ENCODE measurements at regions not wholly inside any gene's neighbourhood (a gene's known extent, or its start where the extent isn't known, plus 50 kb on each side); places are given as distances from the start of the nearest gene placed in this dataset.
"Not testable (repeated sequence)": the region's sequence is repeated elsewhere in the genome, so short reads cannot be mapped to it uniquely, and the experiment has no call there.

DNA sequence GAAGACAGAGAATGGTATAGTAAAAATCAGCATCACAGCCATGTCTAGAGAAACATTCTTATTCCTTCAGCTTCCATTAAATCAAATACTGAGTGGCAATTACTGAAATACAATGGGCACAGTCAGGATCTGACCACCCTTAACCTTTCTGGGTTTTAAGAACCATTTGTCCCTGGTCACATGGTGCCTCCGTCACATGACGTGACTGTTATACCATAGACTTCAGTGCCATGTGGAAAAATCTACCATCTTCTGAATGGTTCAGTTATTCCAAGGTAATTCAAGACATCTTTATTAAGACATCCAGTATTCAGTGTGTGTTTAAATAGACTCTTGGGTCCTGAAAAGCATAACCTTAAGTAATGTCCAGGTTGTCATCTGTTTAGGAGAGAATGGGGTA is 553.1 kb upstream of the FLRT2 start:
- no peak for DNase-seq (ENCODE audit: low read depth in 1 of 2, low spot score in 1 of 2)

DNA sequence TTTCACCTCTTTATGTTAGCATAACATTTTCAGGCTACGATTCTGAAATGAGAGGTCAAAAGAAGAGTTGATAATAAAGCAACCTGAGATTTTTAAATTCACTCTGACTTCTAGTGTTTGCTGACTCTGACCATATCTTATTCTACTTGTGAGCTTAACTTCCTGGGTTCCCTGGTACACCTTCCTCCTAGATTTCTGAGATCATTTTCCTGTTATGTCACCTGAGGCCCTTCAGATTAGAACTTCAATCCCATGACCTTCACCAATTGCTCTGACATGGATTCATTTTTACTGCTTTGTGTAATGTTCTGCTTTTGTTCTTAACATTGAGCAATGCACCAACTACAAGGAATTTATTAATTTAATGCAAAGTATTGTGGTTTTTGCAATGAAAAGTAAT is 542.9 kb upstream of the FLRT2 start:
- no peak for DNase-seq (ENCODE audit: low read depth in 1 of 2, low spot score in 1 of 2)

DNA sequence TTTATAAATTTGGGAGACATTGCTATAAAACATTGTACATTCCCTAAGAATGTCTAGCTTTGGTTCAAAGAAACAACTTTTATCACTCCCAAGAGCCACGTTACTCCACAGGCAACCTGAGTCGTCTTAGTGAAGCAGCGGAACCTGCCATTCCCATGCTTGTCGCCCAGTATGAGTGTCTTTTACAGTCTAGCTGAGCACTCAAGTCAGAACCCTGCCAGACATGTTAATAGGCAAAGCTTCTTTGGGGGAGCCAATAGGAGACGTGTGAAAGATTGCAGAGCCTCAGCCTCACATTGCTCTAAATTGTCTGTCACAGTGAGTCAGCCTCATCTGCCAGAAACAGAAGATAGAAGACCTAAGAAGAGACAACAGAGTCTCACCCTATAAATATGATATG is 541.6 kb upstream of the FLRT2 start:
- DNase-seq (ENCODE audit: low read depth in 1 of 2, low spot score in 1 of 2), result no peak

DNA sequence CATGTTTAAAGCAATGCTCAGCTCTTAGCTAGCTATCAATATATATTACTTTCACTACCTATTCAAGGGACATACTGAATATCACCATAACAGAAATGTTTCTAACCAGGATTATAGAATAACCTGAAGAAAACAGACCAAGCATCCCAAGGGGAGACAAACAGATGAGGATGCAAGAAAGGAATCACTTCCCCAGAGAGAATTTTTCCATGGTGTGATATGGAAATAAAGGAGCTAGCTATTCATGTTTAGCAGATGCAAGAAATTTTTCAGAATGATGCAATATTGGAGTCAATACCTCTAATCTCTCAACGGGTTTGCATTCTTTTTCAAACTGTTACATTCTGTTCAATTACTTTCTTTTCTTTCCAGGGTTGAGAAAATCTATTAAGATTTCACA is 538.9 kb upstream of the FLRT2 start:
- DNase-seq (ENCODE audit: low read depth in 1 of 2, low spot score in 1 of 2), result no peak

DNA sequence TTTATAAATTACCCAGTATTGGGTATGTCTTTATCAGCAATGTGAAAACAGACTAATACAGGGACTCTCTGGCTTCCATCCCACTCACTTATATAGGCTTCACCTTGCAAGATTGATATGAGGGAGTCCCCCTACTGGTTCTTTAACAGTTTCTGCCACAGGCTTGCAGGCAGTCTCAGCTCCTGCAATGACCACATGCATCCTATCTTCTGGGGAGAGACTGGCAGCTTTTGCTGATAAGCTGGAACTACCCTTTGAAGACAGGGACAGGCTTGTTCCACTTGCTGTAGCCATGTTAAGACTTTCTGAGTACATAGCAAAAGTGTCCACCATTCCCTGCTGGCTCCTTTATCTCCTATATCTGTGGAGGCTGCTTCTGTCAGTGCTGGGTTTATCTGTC is 531.7 kb upstream of the FLRT2 start:
- DNase-seq (ENCODE audit: low read depth in 1 of 2, low spot score in 1 of 2), result no peak

DNA sequence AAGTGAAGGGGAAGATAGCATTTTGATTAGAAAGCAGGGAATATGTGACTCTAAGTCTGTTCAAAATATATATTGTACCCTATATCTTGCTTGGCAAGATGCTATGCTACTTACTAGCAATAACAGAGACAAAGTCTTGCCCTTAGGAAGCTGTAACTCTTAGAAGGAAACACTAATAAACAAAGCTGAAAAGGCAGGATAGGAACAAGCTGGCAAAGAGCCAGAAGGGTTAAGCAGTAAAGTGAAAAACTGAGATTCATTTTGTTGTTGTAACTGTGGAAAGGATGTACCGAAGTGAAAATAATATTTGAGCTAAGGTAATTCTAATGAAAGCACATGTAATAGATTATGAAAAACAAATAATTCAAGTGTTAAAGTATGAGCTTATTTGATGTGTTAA is 527.1 kb upstream of the FLRT2 start:
- DNase-seq (ENCODE audit: low read depth in 1 of 2, low spot score in 1 of 2), result no peak

DNA sequence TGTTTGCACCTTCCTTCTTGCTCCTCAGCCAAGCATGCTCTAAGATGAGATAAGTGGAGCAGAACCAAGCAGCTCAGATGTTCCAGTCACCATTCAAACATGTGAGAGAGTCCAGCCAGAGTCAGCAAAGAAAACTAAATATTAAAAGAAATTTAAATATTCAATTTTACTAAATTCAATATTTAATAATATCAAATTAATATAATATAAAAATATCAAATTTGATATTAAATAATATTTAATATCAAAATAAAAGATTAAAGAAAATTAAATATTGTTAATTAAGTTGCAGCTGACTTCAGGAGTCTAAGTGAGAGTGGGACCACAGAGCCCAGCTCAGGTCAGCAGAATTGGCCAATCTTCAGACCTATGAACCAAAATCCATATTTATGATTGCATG is 526.1 kb upstream of the FLRT2 start:
- no peak for DNase-seq (ENCODE audit: low read depth in 1 of 2, low spot score in 1 of 2)

DNA sequence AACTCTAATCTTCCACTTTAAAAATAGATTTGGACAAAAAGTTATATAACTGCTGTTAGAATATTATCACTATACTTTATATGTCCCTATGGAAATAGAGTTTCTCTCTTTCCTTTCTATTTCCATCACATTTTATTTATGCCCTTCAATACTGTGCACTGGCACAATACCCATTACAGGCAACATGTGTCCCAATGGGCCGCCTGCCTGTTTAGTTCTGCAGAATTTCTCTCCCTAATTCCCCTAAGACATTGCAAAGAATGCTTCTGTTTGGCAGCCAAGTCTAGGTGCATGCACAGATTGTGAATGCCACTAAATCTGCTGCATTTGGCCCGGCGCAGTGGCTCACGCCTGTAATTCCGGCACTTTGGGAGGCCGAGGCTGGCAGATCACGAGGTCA is 520.4 kb upstream of the FLRT2 start:
- no peak for DNase-seq (ENCODE audit: low read depth in 1 of 2, low spot score in 1 of 2)

DNA sequence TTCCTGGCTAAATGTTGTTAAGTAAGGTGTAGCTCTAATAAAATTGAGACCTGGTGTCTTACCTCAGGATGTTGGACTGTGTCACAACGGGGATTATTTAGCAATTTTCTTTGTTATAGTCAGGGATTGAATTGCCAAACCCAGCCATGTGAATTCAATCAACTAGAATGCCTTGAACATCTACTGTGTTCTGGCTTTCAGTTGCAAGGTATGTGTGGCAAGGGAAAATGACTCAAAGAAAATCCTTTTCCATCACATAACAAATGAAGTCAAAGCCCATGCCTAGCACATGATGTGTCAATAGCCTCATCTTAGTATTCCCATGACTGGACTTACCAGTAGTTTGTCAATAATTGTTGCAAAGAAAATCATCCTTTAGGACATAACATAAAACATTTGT is 519.8 kb upstream of the FLRT2 start:
- DNase-seq (ENCODE audit: low read depth in 1 of 2, low spot score in 1 of 2), result no peak

DNA sequence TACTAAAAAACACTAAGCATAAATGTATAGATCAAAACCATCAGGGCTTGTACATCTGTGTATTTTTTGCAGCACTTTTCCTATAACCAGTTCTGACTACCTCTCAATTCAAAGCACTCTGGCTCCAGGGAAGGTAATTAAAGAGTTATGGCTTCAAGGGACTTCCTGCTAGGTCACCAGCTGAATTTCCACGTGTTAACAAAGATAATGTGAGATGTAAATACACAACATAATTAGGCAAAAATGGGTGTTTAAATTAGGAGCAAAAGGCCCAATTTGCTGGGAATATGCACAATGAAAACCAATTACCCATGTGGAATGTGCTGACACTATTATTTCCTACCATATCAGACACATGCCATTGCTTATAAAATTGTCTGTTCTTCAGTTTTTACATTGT is 513.4 kb upstream of the FLRT2 start:
- DNase-seq (ENCODE audit: low read depth in 1 of 2, low spot score in 1 of 2), result no peak

DNA sequence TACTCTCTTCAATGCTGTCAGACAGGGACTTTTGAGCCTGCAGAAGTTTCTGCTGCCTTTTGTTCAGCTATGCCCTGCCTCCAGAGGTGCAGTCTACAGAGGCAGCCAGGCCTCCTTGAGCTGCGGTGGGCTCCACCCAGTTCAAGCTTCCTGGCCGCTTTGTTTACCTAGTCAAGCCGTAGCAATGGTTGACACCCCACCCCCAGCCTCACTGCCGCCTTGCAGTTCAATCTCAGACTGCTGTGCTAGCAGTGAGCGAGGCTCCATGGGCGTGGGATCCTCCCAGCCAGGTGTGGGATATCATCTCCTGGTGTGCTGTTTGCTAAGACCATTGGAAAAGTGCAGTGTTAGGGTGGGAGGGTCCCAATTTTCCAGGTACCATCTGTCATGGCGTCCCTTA is 506.1 kb upstream of the FLRT2 start:
- not testable (repeated sequence) for DNase-seq (ENCODE audit: low read depth in 1 of 2, low spot score in 1 of 2)

DNA sequence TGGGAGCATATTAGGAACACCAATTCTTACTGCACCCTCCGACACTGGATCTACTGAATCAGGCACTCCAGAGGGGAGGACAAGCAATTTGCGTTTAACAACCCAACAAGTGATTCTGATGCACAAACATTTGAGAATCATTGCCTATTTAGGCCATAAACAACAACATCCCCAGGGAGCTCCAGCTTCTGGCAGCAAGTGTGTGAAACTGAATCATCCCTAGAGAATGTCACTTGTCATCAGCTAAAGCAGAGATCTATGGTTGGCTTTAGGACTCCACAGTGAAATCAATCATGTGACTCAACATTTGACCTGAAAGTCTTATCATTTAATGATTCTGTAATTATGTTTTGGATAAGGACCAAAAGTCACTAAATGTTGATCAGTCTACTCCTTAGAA is 505.0 kb upstream of the FLRT2 start:
- DNase-seq (ENCODE audit: low read depth in 1 of 2, low spot score in 1 of 2), result no peak

DNA sequence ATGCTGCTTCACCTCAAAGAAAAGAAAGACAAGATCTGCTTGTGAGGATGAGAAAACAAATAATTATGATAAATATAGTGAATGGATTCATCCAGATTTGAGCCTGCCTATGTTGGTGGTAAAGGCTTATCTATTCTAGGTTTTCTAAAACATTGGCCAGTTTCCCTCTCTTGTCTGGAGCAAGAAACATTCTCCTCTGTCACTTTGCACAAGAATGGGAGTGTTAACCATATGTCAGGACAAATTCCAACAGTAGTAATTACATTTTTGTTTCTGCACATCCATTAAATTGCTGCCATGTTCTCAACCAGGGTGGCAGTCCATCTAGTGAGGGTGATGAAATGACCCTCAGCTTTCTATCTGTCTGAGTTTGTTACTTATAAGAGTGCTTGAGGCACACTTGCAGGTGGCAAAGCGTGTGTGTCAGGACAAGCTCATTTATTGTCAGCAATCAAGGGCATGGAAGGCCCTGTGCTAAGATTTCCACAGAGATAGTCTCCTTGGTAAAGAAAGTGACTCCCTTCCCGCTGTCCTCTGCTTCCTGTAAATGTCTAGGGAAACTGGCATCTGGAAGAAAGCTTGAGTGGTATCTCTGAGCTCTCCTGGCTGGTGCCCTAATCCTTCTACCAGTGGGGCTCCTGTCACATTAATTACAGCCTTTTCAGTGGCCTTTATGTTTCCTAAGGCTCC is 502.1 kb upstream of the FLRT2 start:
- no peak for DNase-seq (ENCODE audit: low read depth in 1 of 2, low spot score in 1 of 2)

DNA sequence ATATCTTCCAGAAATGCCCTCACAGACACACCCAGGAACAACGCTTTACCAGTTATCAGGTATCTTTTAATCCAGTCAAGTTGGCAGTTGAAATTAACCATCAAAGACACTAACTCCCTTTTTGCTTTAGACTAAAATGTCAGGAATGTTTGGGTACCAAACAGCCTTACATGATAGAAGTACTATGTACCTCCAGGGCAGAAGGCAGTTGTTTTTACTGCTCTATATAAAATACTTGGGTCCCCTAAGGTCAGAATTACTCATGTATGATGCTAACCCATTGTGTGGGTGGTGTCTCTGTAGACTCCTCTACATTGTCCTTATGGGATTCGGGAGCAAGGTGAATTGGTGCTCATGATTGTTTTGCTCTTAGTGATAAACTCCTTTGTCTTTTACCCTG is 492.5 kb upstream of the FLRT2 start:
- DNase-seq (ENCODE audit: low read depth in 1 of 2, low spot score in 1 of 2), result no peak

DNA sequence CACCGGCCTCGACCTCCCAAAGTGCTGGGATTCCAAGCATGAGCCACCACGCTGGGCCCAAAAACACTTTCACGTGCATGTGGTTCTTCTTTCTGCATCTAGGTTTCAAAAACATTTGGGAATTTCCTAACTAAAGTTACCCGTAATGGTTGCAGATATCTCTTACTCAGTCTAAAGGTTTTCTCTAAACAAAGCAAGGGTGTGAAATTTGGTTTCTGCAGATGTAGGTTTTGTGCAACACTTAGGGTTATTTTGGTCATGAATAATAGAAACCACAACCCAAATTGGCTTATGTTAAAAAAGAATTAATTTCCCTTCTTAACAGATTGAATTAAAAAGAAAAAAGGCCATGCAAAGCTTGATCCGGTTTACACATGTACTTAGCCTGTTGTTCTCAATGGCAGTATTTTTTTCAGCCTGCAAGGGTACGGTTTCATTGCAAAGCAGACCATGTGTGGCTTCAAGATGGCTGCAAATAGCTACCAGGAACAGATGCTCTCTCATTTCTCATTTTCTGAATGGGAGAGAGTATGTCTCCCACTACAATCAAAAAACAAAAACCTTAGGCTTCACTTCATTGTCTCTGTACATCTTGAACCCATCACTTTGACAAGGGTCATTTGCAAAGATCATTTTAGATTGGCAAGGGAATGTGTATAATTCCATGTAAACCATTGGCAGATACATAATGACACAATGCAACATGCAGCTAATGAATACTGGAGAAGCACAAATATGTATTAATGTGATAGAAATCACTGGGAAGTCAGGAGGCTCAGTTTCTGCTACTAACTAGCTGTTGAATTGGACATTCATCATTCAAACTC is 491.2 kb upstream of the FLRT2 start:
- no peak for DNase-seq (ENCODE audit: low read depth in 1 of 2, low spot score in 1 of 2)

DNA sequence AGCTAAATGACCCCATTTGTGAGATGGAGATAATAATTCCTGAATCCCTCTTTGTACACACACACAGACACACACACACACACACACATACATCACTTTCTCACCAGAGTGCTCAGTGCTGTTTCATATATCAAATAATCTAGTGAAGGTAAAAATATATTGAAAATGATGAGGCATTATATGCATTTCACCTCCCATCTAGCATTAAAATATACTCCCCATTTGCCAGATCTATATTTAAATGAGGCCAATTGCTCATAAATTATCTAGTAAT is 490.7 kb upstream of the FLRT2 start:
- no peak for DNase-seq (ENCODE audit: low read depth in 1 of 2, low spot score in 1 of 2)

DNA sequence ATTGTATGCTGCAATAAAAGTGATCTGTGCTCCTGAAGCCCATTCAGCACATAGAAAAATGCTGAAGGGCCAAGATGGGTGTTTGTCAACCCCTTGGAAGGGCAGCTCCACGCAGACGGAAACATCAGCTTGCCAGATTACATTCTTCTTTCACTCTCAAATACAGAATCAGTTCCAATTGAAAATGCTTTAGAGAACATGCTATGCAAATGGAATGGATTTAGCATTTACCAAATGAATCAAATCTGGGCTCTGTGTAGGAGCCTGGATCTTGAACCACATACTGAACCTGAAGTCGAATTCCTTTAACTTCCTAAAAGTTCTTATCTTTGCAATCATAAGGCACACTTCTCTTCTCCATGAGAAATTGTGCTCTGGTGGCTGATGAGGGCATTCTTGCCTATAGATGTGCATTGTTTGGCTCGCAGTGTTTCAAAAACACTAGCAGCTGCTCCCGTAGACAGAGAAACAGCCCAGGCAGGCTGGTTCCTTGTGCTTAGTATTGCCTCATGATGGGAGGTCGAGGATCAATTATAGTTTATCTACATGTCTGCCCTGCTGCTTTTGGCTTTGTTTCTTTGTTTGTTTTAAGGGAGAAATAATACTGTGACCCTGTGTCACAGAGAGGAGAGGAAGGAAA is 489.8 kb upstream of the FLRT2 start:
- DNase-seq (ENCODE audit: low read depth in 1 of 2, low spot score in 1 of 2), result no peak

DNA sequence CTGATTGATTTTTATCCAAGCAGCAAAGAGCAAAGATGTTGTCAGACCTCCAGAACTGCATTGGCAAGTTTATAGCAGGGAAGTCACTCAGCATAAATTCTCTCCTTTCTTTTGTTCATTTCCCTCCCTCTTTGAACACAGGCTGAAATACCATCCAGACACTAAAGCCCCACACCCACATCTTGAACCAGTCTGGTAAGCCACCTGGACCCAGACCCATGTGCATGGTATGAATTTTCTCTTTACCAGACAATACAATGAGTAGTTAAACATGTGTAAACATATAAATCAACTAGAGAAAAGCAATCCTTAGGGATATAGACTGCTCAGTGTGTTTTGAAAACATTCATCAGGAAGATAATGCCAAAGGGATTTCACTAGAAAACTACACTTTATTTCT is 488.3 kb upstream of the FLRT2 start:
- DNase-seq (ENCODE audit: low read depth in 1 of 2, low spot score in 1 of 2), result no peak

DNA sequence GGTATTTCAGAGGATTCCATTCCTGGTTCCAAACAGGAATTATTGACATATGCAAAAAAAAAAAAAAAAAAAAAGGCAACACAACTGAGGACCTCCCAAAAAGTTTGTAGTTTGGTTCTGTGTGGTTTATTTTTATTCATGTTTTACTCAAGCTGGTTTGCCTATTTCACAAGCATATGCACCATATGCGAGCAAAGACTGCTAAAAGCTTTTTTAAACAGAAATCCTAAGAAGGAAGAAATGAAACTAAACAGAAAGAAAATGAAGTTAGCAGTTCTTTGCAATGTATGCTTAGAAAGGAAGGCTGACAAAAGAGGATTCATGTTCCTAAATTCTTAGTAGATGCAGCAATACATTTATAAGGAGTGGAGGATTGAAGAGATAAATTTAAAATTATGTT is 487.6 kb upstream of the FLRT2 start:
- DNase-seq (ENCODE audit: low read depth in 1 of 2, low spot score in 1 of 2), result no peak

DNA sequence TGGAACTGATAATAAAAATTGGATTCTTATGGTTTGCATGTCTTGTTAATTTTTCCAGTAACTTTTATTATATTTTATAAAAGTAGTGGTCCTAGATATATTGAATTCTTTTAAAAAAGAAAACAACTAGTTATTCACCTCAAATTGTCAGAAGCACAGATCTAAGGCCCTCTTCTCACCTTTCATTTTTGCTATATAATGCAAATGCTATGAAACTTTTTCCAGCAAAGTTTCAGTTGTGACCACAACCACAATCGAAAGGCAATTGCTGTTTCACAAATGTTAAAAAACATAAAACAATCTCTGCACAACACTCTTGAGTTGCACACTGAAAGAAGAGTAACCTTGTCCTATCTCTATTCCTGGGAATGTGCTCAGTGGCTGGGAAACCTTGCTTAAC is 479.8 kb upstream of the FLRT2 start:
- DNase-seq (ENCODE audit: low read depth in 1 of 2, low spot score in 1 of 2), result no peak

DNA sequence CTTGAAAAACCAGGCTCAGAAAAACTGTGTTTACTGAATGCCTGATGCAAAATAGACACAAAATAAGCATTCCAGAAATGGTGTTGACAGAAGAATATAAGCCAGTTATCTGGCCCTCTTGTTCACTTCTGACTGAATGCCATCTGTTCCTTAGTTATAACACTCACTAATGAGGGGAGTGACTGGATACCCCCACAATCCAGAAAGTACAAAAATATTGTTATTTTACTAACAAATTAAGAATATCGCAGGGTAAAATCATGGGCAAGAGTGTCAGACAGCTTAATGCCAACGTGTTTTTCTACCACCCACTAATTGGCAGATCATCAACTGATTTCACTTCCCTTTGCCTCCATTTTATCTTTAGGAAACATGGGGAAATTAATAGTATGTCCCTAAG is 477.3 kb upstream of the FLRT2 start:
- DNase-seq (ENCODE audit: low read depth in 1 of 2, low spot score in 1 of 2), result no peak

DNA sequence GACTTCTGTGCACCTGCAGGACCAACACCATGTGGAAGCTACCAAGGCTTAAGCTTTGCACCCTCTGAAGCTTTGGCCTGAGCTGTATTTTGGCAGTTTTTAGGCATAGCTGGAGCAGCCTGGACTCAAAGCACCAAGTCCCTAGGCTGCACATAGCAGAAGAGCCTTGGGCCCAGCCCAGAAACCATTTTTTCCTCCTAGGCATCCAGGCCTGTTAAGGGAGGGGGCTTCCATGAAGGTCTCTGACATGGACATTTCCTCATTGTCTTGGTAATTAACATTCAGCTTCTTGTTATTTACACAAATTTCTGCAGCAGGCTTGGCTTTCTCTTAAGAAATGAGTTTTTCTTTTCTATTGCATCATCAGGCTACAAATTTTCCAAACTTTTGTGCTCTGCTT is 475.8 kb upstream of the FLRT2 start:
- DNase-seq (ENCODE audit: low read depth in 1 of 2, low spot score in 1 of 2), result no peak

DNA sequence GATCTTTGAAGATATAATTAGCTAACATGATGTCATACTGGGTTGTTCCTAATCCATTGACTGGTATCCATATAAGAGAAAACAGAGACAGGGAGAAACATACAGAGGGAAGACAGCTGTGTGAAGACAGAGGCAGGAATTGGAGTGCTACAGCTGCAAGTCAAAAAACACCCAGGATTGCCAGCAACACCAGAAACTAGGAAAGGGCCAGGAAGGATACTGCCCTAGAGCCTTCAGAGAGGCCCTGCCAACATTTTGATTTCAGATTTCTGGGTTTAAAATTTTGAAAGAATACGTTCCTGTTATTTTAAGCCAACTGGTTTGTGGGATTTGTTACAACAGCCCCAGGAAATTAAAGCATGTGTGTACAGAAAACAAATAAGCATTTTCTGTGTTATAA is 473.7 kb upstream of the FLRT2 start:
- DNase-seq (ENCODE audit: low read depth in 1 of 2, low spot score in 1 of 2), result no peak

Data from activated CD4-positive, alpha-beta T cell treated with anti-CD3 and anti-CD28 coated beads, Interleukin-2, amount 50 U/mL, for 24 hours (primary cell).